HG03575 (cell line): ENCODE measurements at regions not wholly inside any gene's neighbourhood (a gene's known extent, or its start where the extent isn't known, plus 50 kb on each side); places are given as distances from the start of the nearest gene placed in this dataset.
"Not testable (repeated sequence)": the region's sequence is repeated elsewhere in the genome, so short reads cannot be mapped to it uniquely, and the experiment has no call there.

Experiments used
- ATAC-seq: cut with Tn5 transposase; IDR thresholded peaks from one replicate; pipeline ENCODE4 v1.9.1; 2021; ENCODE audit not compliant: unreplicated experiment, insufficient number of reproducible peaks, low FRiP score; ENCODE audit errors: extremely low read depth

DNA sequence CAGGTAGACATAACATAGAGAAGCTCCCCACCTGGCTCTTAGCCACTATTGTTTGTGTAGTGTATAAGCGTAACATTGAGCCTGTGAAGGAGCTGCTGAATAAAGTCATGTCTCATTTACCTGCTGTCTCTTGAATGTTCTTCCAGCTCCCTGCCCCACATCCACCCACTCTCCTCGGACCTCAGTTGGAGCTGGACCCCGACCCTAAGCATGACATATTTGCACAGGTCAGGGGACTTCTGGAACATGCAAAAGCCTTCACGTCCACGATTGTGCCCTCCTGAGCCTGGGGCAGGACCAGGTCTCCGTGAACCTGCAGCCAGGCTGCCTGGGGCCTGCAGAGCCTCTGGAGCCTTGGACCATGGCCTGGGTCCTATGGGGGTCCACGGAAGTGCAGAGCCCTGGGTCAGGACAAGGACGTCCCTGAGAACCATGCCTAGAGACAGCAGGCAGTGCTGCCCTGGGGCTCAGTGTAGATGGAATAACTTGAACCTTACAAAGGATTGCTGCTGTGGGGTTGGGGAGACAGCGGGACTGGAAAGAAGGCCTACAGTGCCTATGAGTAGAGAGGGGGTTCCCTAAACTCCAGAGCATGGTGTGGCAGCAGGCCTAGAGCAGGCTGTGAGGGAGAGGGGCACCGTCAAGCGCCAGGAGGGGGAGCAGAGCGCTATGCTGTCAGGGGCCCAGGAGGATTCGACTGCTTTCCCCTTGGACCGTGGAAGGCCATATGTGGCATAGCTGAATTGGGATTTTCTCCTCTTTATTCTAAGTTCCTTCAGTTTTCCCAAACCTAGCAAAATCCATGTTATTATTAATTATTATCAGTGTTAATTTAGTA is 99.9 kb upstream of the ZNF236 start:
- ATAC-seq = no peak

DNA sequence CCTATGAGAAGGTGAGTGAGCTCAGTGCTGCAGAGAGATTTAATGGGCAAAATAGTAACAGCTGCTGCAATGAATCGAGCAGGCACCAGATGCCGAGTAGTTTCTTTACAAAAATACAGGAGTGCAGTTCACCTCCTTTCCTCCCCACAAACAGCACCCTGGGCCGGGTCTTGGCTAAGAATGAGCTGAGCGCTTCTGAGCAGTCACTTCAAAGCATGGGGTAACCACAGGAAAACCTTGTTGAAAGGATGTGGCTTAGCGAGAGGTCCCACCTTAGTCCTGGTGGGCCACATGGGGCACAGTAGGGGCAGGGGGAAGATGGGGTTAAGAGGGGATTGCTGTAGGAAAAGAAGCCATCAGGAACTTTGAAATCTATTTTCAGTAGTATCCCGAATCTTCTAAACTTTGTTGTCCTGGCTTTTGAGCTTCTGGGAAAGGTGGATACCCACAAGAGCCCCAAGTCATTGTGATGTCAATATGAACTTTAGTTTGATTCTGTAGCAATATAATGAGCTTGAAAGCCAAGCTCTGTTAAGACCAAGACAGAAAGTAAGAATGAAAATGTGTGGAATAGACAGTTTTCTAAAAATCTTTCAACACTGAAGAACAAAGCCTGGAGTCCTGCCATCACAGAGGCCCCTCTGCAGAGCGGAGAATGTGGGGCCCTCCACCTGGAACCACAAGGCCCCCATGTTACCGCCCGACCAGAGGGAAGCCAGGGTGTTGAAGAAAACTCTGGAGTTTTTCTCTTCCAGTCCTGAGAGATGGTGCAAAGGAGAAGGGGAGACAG is 101.0 kb upstream of the ZNF236 start:
- no peak for ATAC-seq

DNA sequence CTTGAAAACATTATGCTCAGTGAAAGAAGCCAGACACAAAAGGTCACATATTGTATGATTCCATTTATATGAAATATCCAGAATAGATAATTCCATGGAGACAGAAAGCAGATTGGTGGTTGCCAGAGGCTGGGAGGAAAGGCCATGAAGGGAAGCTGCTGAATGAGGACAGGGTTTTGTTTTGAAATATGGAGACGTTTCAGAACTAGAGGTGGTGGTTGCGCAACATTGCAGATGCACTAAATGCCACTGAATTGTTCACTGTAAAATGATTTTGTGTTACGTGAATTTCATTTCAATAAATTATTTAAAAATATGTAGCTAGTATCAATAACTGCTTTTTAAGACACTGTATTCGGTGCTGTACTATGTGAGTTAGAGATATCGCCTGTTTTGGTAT is 101.7 kb upstream of the ZNF236 start:
- no peak for ATAC-seq

DNA sequence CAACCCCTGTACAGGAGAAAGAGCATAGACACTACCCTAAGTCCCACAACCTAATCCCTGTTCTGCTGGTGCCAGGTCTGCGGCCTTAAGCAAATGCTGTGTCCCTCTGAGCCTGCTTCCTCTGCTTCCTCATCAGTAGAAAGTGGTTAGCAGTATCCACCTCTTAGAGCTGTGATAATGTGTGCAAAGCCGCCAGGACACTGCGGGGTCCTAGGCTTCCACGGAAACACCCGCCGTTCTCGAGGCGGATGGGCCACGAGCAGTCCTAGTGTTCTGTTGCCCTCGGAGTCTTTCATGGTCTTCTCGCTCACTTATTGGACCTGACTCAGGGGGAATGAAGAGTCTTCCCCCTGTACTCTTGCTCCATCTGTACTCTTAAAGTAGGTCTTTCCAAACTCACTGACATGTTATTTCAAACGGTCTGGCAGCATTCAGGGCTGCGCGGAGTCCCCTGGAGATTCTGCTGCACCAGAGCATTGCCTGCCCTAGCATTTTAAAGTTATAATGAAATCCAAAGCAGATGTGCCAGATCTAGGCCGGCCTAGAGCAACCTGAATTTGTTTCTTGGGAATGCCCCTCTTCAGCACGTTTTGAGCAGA is 107.2 kb upstream of the ZNF236 start:
- ATAC-seq = no peak

DNA sequence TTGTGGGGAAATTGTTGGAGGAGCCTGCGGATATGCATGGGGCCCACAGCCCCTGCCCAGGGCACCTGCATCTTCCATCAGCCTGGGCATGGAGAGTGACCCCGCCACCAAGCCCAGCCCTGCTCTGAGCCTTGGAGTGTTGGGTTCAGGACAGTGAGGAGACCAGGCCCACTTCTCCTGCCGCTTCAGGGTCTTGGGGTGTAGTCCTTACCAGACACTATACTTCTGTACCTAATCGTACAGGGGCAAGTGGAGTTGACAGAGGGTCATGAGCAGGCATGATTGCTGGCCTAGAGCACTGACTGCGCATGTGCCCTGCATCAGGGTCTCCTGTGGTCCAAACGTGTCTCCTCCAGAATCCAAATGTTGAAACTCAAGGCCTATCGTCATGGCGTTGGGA is 108.9 kb upstream of the ZNF236 start:
- ATAC-seq = no peak

DNA sequence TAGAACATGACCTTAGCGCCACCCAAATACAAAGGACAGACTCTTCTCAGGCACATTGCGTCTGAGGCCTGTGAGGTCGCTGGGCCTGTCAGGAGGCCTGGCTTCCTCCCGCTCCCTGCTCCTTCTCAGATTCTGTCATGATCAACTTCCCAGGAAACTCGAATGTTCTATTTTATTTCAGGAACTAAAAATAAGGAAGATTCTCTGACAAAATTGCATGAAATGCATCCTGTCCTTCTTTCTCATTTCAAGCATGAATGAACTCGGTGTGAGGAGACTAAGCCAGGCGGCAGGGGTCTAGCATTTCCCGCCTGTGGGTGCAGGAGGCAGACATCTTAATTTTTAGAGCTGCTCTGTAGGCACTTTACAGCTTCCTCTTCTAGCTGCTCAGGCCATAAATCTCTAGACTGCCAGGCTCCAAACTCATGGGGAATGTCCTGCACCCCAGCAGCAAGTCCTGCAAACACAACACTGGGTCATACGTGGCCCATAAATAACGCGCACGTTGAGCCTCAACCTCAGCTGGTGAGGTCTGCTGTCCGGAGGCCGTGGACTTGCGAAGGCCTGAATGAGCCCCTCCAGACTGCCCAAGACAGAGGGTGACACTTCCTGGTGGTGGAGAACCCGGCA is 109.7 kb upstream of the ZNF236 start:
- ATAC-seq = no peak

DNA sequence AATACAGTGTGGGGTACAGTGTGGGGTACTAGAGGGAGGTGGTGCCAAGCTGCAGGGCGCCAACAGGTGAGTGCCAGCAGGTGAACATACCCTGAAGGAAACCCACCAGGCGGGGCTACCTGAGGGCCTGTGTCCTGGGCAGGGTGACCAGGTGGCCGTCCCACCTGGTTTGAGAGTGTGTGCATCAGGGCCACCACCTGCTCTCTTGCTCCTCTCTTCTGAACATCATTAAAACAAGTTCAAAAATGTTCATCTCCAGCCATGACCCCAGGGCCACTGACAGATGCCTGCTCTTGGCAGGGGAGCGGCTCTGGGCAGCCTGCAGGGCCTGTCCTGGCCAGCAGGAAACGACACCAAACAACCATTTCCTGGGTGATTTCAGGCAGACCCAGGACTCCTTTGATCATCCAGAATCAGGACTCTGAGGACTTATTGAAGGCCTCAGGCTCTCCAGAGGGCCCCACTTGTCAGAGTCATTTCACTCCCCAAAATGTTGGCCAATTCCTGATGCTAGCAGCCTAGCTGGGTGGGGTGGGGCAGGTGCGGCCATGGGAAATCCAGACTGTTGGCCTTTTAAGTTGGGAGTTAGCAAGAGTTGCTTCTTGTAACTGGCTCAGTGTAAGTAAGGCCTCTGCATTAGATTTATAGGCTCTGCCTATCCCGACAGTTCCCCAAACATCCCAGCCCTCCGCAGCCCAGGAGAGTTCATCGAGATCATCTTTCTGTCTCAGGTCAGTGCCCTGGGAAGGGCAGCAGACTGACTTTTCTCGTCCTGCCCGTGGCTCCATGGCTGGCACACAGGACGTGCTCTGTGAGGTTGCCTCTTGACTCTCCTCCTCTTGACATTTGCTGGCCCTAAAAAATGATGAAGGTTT is 111.5 kb upstream of the ZNF236 start:
- no peak for ATAC-seq

DNA sequence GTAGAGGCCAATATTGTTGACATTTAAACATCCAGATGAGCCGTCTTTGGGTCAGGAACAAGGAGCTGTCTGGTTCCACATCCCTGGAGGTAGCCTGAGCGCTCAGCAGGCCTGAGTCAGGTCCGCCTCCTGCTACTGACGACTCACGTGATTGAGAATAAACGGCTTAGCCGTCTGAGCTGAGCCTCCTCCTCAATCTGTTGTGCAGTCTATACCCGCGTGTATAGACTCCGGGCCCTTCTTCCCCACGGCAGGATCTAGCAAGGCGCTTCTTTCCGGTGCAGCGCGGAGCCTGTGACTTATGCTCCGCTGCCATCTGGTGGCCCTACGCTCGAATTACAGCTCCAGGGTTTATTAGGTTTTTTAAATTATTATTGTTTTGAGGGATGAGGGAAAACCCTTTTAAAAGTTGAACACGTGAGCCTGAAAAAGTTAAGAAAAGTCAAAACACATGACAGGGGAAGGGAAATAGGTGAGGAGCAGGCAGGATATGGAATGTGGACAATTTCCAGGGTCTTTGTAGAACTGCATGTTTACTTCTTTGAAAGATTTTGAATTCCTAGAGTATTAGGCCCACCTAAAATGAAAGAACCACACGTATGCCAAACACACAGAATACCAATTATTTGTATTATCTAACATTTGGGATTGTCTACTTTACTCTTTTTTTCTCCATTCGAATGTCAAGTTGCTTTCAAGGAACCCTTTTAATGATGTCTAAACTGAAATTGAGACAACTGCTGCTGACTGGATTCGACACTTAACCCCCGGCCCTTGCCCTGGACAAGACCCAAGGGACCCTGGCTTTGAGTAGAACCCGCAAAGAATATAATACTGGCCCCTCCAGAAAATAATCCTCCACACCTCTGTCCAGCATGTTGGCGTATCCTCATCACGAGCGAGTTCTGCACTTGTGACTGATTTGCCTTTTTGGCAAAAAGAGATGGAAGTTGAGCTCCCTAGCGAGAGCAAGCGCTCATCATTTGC is 112.4 kb upstream of the ZNF236 start:
- ATAC-seq = no peak

DNA sequence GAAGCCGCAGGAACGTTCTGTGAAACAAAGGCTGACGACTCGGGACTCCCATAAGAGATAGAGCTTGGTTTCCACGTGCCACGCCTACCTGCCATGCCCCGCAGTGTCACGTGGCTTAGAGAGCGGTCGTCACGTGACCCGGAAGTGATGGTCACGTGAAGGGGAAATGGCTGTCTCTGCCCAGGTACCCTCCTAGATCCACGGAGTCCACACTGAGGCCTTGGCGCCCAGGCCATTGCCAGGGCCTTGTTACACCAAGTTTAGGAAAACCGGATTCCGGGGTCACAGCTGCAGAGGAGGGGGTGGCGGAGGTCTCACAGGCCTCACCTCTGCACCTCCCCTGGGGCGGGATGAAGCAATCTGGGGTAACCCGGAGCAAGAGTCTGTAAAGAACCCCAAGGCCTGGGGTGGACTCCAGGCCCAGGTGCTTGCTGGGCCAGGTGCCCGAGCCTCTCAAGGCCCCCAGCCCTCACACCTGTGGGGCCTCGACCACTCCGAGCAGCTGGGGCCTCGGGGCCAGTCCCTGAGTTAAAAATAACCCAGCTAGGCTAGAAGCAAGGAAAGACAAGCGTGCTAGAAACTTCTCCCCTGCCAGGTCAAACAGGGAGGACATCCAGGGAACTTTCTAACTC is 113.5 kb upstream of the ZNF236 start:
- ATAC-seq = no peak

DNA sequence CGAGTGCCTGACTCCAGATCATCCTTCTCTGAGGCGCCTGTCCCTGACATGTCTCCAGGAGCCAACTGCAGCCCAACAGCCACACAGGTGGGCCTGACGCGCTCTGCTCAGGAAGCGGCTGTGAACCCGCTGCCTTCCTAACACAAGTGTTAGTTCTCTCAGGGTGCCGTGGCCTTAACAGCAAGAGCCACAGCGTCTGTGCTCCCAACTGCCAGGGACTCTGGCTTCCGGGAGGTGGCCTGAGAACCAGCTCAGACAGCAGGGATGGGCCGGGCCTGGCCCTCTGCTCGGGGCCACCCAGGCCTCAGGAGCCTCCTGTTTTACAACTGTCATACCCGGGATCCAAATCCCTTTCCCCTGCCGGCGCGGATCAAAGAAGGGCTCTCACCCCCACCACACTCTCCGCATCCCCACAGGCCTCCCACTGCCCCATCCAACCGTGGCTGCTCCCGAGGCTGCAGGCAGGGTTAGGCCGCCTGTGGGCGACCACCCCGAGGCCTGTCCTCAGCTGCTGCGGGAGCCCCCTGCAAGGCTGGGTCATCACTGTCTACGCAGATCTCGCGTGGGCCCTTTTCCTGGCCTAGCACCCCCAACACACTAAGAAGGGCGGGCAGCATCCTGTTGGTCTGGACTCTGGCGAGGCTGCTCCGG is 114.2 kb upstream of the ZNF236 start:
- ATAC-seq = no peak

DNA sequence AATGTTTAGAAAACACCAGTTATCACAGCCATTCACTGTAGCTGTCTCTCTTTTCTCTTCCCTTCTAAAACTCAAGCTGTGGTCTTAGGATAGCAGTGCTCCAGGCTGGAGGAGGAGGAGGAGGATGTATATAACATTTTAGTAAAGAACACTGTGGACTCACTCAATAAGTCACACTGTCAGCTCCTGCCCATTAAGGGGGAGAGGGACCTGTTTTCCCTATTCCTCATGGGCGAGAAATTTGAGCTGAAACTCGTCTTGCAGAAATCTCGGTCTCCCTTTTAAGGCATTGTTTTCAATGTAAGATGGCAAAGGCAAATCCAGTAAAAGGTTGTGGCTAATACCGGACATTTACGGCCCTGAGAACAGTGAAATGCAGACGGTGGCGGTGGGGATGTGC is 114.8 kb upstream of the ZNF236 start:
- no peak for ATAC-seq

DNA sequence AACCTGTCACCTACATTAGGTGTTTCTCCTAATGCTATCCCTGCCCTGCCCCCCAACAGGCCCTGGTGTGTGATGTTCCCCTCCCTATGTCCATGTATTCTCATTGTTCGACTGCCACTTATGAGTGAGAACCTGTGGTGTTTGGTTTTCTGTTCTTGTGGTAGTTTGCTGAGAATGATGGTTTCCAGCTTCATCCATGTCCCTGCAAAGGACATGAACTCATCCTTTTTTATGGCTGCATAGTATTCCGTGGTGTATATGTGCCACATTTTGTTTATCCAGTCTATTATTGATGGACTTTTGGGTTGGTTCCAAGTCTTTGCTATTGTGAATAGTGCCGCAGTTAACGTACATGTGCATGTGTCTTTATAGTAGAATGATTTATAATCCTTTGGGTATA is 117.8 kb upstream of the ZNF236 start:
- ATAC-seq = not testable (repeated sequence)

DNA sequence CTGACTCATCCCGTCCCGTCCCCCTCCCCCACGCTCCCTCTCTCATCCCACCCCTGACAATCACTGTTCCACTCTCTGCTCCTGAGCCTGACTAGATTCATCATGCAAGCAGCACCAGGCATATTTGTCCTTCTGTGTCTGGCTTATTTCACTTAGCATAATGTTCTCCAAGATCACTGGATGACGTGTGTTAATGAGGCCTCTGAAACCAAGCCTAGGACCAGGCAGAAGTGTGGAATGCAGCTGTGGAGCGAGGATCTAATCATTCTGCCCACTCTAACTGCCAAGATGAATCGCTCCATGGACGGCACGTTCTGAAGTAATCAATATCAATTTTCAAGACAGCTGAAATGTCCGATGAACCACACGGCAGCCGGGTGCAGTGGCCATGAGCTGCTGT is 122.4 kb upstream of the ZNF236 start:
- no peak for ATAC-seq

DNA sequence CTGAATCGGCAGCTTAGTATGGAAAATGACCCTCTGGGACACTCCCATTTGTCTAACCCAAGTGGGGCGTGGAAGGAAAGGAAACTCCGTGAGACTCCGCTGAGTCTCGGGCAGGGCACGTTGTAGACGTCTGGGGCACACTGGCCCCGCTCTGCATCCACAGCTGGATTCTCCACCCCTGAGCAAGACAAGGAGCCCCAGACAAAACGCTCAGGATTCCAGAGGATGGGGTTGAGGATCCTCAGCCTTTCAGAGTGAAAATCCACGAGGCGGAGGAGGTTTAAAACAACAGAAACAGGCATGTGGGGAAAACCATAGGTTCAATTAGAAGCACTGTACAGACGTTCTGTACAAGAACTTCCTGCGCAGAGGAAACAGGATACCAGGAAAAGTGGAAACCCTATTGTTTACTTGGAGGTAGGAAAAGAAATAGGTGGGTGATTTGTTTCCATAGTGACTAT is 124.9 kb upstream of the ZNF236 start:
- ATAC-seq = no peak

DNA sequence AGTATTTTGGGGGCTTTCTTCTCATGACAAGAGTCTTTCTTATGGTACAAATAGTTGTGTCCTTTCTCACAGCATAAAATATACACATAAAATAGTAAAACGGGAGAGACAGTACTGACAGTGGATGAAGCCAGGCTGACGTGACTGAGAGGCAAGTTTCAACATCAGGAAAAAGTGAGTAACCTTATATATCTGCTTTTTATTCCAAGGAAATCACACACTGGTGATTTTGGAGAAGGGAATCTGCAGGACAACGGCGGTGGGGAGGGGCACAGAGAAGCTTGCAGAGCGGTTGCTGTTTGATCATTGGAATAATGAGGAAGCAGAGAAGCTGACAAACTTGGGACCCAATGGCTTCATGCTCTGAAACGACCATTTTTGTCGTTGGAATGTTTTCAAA is 130.6 kb upstream of the ZNF236 start:
- ATAC-seq = no peak

DNA sequence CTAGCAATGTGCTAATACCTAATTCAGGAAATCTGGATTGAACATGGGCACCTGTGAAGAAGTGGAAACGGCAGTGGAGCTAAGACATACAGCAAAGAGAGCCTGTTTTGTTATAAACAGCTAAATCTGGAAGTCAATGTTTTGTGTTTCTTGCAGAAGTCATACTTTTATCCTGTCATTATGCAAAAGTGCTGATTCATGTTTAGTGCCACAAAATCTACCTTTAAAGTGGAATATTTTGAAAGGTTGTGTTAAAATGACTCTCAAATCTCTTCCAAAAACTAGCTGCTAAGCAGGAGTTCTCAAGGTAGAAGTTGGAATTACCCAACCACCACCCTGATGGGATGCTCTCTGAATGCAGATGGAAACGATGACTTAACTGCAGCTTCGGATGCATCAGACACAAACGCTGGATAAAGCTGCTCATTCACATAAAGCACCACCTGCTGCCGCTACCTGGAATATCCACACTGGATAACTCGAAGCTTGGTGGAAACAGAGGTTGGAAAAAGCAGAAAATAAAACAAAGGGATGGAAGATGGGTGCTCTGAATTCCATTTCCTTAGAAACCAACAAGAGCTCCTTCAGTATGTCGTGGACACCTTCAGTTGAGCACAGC is 132.6 kb upstream of the ZNF236 start:
- ATAC-seq = no peak
